ENCODE measurements at regions not wholly inside any gene's neighbourhood (a gene's known extent, or its start where the extent isn't known, plus 50 kb on each side); places are given as distances from the start of the nearest gene placed in this dataset.

- Histone ChIP-seq H3K27ac (ENCODE audit: low read length in 2 of 2) (no peak overlapping the region), H3K9me3 (ENCODE audit: control extremely low read depth in 1 of 3, control insufficient read depth in 2 of 3, insufficient read depth in 1 of 3, low read length in 2 of 3) (peaks cover 0 to 3% (median 0%) of the 10 kb centered on the region in 3 donors), H3K4me2 (replicated peaks; ENCODE audit: low read depth, low read length, poor library complexity, severe bottlenecking) (no peak overlapping the region), H3K36me3 (replicated peaks in 1 of 2; ENCODE audit: control extremely low read depth in 1 of 2, control insufficient read depth in 1 of 2, extremely low read depth in 1 of 2, insufficient read depth in 2 of 2, low read length in 1 of 2) (no peaks in the 10 kb centered on the region), H3K27me3 (replicated peaks in 1 of 4; ENCODE audit: control extremely low read depth in 1 of 4, control insufficient read depth in 3 of 4, insufficient read depth in 4 of 4, low read length in 3 of 4) (peaks cover 0 to 6% (median 0%) of the 10 kb centered on the region in 4 experiments), H3K9ac (ENCODE audit: low read length) (no peak overlapping the region), H3K79me2 (ENCODE audit: control insufficient read depth, insufficient read depth, low read length) (no peaks in the 10 kb centered on the region), H3K4me1 (ENCODE audit: control insufficient read depth in 2 of 2, insufficient read depth in 2 of 2, low read length in 2 of 2) (no peaks in the 10 kb centered on the region), H3K4me3 (ENCODE audit: control extremely low read depth in 1 of 5, extremely low read depth in 1 of 5, insufficient read depth in 1 of 5, low read depth in 2 of 5, low read length in 4 of 5) (no peak overlapping the region), H2AFZ (ENCODE audit: insufficient read depth, low read depth, low read length, poor library complexity, severe bottlenecking) (no peak overlapping the region), H4K20me1 (ENCODE audit: control insufficient read depth, insufficient read depth, low read length, poor library complexity, severe bottlenecking) (no peaks in the 10 kb centered on the region)
- WGBS (ENCODE audit: insufficient coverage) = 89% methylated on average over 3 of the region's 3 CpGs
- no peaks in the 10 kb centered on the region for H3K4me1 Mint-ChIP-seq
- H3K4me3 Mint-ChIP-seq = no peak overlapping the region
- intact Hi-C loops (cut with micrococcal nuclease) = no loop called here
- H3K9me3 Mint-ChIP-seq (ENCODE audit: insufficient read depth) = no peaks in the 10 kb centered on the region
- H3K27ac Mint-ChIP-seq = no peak overlapping the region
- ChIA-PET CTCF (no interaction called here), POLR2A (no interaction called here)
- ATAC-seq (ENCODE audit: low read depth) = no peak
- TF ChIP-seq EZH2 (IDR thresholded peaks at IDR 0.05; ENCODE audit: borderline replicate concordance, insufficient read depth, low read depth, low read length, poor library complexity, severe bottlenecking) = no peak
- TF ChIP-seq, protein P1, sequence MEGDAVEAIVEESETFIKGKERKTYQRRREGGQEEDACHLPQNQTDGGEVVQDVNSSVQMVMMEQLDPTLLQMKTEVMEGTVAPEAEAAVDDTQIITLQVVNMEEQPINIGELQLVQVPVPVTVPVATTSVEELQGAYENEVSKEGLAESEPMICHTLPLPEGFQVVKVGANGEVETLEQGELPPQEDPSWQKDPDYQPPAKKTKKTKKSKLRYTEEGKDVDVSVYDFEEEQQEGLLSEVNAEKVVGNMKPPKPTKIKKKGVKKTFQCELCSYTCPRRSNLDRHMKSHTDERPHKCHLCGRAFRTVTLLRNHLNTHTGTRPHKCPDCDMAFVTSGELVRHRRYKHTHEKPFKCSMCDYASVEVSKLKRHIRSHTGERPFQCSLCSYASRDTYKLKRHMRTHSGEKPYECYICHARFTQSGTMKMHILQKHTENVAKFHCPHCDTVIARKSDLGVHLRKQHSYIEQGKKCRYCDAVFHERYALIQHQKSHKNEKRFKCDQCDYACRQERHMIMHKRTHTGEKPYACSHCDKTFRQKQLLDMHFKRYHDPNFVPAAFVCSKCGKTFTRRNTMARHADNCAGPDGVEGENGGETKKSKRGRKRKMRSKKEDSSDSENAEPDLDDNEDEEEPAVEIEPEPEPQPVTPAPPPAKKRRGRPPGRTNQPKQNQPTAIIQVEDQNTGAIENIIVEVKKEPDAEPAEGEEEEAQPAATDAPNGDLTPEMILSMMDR (IDR thresholded peaks at IDR 0.05) = no peak
- H3K27me3 Mint-ChIP-seq = peaks cover 19% of the 10 kb centered on the region
- DNase-seq = no peak
Observed at GRCh38 chr6:44047801-44048200, 79.5 kb downstream of the MRPL14 start.

GRCh38 chr6:44047179-44047546 lies 80.1 kb downstream of the MRPL14 start:
- no peaks in the 10 kb centered on the region for H3K4me1 ChIP-seq (ENCODE audit: control insufficient read depth in 2 of 2, insufficient read depth in 2 of 2, low read length in 2 of 2)
- Mint-ChIP-seq H3K4me1 (no peaks in the 10 kb centered on the region), H3K9me3 (ENCODE audit: insufficient read depth) (no peaks in the 10 kb centered on the region), H3K27ac (no peak overlapping the region), H3K4me3 (no peak overlapping the region), H3K27me3 (peaks cover 16% of the 10 kb centered on the region)
- H3K36me3 ChIP-seq (replicated peaks in 1 of 2; ENCODE audit: control extremely low read depth in 1 of 2, control insufficient read depth in 1 of 2, extremely low read depth in 1 of 2, insufficient read depth in 2 of 2, low read length in 1 of 2) = no peaks in the 10 kb centered on the region
- no peak overlapping the region for H3K4me3 ChIP-seq (ENCODE audit: control extremely low read depth in 1 of 5, extremely low read depth in 1 of 5, insufficient read depth in 1 of 5, low read depth in 2 of 5, low read length in 4 of 5)
- H3K27ac ChIP-seq (ENCODE audit: low read length in 2 of 2) = no peak overlapping the region
- H4K20me1 ChIP-seq (ENCODE audit: control insufficient read depth, insufficient read depth, low read length, poor library complexity, severe bottlenecking) = no peaks in the 10 kb centered on the region
- no peak for ATAC-seq (ENCODE audit: low read depth)
- peaks cover 0 to 6% (median 0%) of the 10 kb centered on the region in 4 experiments for H3K27me3 ChIP-seq (replicated peaks in 1 of 4; ENCODE audit: control extremely low read depth in 1 of 4, control insufficient read depth in 3 of 4, insufficient read depth in 4 of 4, low read length in 3 of 4)
- CTCF ChIA-PET = no interaction called here
- TF ChIP-seq, protein P1 (IDR thresholded peaks at IDR 0.05) = no peak
- TF ChIP-seq EZH2 (IDR thresholded peaks at IDR 0.05; ENCODE audit: borderline replicate concordance, insufficient read depth, low read depth, low read length, poor library complexity, severe bottlenecking) = no peak
- intact Hi-C loops (cut with micrococcal nuclease) = no loop called here
- peaks cover 0 to 3% (median 0%) of the 10 kb centered on the region in 3 donors for H3K9me3 ChIP-seq (ENCODE audit: control extremely low read depth in 1 of 3, control insufficient read depth in 2 of 3, insufficient read depth in 1 of 3, low read length in 2 of 3)
- WGBS (ENCODE audit: insufficient coverage) = 100% methylated on average over 2 of the region's 2 CpGs
- no peak overlapping the region for H2AFZ ChIP-seq (ENCODE audit: insufficient read depth, low read depth, low read length, poor library complexity, severe bottlenecking)
- DNase-seq = no peak
- no peak overlapping the region for H3K4me2 ChIP-seq (replicated peaks; ENCODE audit: low read depth, low read length, poor library complexity, severe bottlenecking)
- H3K9ac ChIP-seq (ENCODE audit: low read length) = no peak overlapping the region
- no peaks in the 10 kb centered on the region for H3K79me2 ChIP-seq (ENCODE audit: control insufficient read depth, insufficient read depth, low read length)
- POLR2A ChIA-PET = no interaction called here

Data from B cell (primary cell).